HG03439 (cell line): ENCODE measurements at regions not wholly inside any gene's neighbourhood (a gene's known extent, or its start where the extent isn't known, plus 50 kb on each side); places are given as distances from the start of the nearest gene placed in this dataset.

Experiments
- ATAC-seq: cut with Tn5 transposase; IDR thresholded peaks from one replicate; pipeline ENCODE4 v1.9.1; 2021; ENCODE audit warnings: mild to moderate bottlenecking, moderate library complexity; ENCODE audit not compliant: unreplicated experiment

- ATAC-seq = no peak
Observed at GRCh38 chr15:93671387-93671943, 559.9 kb upstream of the MCTP2 start.

GRCh38 chr15:93670931-93671330 is 560.4 kb upstream of the MCTP2 start:
- no peak for ATAC-seq

GRCh38 chr15:93664213-93664956 is 567.0 kb upstream of the MCTP2 start:
- ATAC-seq = no peak

GRCh38 chr15:93662162-93662885 is 569.0 kb upstream of the MCTP2 start:
- ATAC-seq = no peak

- no peak for ATAC-seq
Observed at GRCh38 chr15:93658026-93658816, 569.2 kb upstream of the RGMA start.

- no peak for ATAC-seq
Observed at GRCh38 chr15:93656041-93656440, 567.0 kb upstream of the RGMA start.

- ATAC-seq = no peak
Observed at GRCh38 chr15:93649691-93650235, 560.8 kb upstream of the RGMA start.

GRCh38 chr15:93646193-93646592 is 557.2 kb upstream of the RGMA start:
- ATAC-seq = no peak

GRCh38 chr15:93645594-93645993 is 556.6 kb upstream of the RGMA start:
- no peak for ATAC-seq

- ATAC-seq = no peak
Observed at GRCh38 chr15:93644595-93644994, 555.6 kb upstream of the RGMA start.

GRCh38 chr15:93640411-93640962 is 551.5 kb upstream of the RGMA start:
- no peak for ATAC-seq

- no peak for ATAC-seq
Observed at GRCh38 chr15:93631958-93632618, 543.1 kb upstream of the RGMA start.

GRCh38 chr15:93619597-93619996 is 530.6 kb upstream of the RGMA start:
- no peak for ATAC-seq

- no peak for ATAC-seq
Observed at GRCh38 chr15:93617443-93617842, 528.4 kb upstream of the RGMA start.

GRCh38 chr15:93614386-93615104 is 525.5 kb upstream of the RGMA start:
- no peak for ATAC-seq

GRCh38 chr15:93613386-93613785 is 524.4 kb upstream of the RGMA start:
- ATAC-seq = no peak

GRCh38 chr15:93612953-93613352 is 523.9 kb upstream of the RGMA start:
- ATAC-seq = no peak

- no peak for ATAC-seq
Observed at GRCh38 chr15:93610944-93611343, 521.9 kb upstream of the RGMA start.

GRCh38 chr15:93608643-93609148 is 519.7 kb upstream of the RGMA start:
- ATAC-seq = no peak
